Effector CD8-positive, alpha-beta T cell (primary cell): ENCODE measurements at regions not wholly inside any gene's neighbourhood (a gene's known extent, or its start where the extent isn't known, plus 50 kb on each side); places are given as distances from the start of the nearest gene placed in this dataset.

Source experiments
- DNase-seq: peaks from one replicate; lab custom pipeline; 2025; lab: John Stamatoyannopoulos, UW

- DNase-seq: no peak
Measured at GRCh38 chr5:61737301-61737963, 405.4 kb downstream of the ZSWIM6 start.

GRCh38 chr5:61737964-61738340, 405.9 kb downstream of the ZSWIM6 start:
- DNase-seq: no peak

GRCh38 chr5:61738446-61738845, 406.4 kb downstream of the ZSWIM6 start:
- no peak for DNase-seq

DNA sequence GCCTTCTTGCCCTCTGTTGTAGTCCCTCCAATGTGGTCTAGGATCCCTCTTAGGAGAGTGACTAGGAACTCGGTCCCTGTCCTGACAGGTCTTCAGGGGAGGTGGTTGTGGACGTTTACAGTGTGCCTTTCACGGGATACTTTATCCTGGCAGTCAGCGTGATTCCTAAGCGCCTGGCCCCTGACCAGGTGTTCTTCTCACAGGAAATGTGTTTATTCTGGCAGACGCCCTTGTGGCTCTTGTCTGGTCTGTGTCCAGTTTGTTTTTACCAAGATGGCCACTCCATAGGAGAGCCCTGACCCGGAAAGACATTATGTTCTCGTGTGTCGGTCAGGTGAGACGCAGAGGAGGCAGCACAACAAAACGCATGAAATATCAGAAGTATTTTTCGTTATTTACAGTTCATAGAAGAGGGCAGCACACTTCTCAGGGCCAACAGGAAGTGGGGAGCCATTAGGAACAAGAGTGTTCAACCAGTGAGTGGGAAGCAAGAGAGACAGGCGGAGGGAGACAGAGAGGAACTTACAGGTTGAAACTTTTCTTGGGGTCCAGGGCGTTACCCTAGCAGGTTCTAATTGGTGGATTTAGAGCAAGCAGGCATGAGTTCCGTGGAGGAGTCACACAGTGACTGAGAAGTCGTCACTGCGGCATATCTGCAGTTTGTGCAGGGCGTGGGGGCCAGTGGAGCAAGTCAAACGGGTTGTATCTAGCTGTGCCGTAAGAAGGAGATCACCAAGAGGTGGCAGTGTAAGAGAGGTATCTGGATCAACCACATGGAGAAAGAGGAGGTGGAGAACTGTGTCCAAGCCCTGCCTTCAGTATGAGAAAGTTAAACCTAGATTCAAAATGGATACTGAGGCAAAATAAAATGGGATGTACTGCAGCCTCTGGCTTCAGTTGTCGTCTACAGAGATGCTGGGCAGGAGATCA, 412.9 kb downstream of the ZSWIM6 start:
- no peak for DNase-seq

- no peak for DNase-seq
Measured at GRCh38 chr5:61746831-61747575, 414.9 kb downstream of the ZSWIM6 start.

GRCh38 chr5:61748121-61748520, 416.1 kb downstream of the ZSWIM6 start:
- no peak for DNase-seq

GRCh38 chr5:61748651-61749050, 416.6 kb downstream of the ZSWIM6 start:
- no peak for DNase-seq

GRCh38 chr5:61752588-61752987, 420.5 kb downstream of the ZSWIM6 start:
- no peak for DNase-seq

GRCh38 chr5:61754792-61755191, 422.7 kb downstream of the ZSWIM6 start:
- no peak for DNase-seq

GRCh38 chr5:61755726-61756222, 423.7 kb downstream of the ZSWIM6 start:
- DNase-seq: no peak

DNA sequence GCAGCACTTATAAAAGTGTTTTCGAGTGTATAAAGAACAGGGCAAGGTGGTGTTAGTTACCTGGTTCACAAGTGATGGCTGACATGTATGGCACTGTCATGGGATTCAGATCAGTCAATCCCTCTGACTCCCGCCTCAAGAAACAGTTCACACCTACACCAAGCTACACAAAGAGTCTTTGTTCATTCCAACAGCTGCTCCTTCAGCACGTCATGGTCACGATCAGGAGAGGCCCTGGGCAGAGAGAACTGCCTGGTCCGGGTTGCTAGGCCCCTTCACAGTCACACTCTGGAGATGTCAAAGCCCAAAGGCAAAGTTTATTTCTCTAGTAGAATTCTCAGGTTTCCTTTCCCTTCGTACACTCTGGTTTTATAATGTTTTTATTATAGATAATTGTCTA, 426.7 kb downstream of the ZSWIM6 start:
- no peak for DNase-seq

- no peak for DNase-seq
Measured at GRCh38 chr5:61765471-61765870, 433.4 kb downstream of the ZSWIM6 start.

DNA sequence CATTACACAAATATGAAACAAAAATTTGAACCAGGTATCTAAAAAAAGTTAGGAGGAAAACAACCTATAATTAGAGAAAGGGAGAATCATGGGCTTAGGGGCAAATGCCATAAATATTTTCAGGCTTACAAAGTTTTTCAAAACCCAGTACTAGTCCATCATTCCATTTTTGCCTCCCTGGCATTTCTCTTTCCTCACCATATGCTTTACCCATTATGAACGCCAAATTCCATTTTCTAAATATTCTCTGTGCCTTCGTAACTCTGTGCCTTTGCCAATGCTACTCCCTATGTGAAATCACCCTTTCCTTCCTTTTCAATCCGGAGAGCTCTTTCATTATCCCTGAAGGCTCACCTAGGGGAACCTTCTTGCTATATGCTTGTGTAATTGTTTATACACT, 434.1 kb downstream of the ZSWIM6 start:
- DNase-seq: no peak

GRCh38 chr5:61767231-61768080, 435.4 kb downstream of the ZSWIM6 start:
- DNase-seq: no peak

DNA sequence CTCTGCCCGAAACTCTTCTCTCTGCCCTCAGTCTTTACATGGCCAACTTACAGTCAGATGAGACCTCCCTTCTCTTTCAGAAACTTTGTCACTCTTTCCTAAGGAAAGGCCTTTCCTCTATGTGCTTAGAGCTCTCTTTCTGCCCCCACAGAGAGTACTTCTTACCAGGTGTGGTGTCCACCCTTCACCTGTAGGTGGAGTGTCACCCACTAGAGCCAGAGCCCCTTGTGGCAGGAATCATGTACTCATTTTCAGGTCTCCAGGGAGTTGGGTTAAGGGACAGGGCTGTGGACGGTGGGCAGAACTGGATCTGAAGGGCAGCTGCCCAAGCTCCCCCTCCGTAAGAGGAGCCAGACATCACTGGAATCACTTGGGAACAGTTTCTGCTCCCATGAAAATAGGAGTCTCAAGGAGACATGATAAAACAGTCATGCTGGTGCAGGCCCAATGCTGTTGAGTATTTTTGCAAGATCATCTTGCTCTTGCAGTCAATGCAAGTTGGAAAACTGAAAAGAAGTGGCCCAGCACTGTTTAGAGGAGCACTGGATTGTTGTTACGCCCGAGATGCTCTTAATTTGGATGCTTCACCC, 436.7 kb downstream of the ZSWIM6 start:
- DNase-seq: no peak

GRCh38 chr5:61771062-61771461, 439.0 kb downstream of the ZSWIM6 start:
- DNase-seq: no peak

GRCh38 chr5:61771808-61772207, 439.8 kb downstream of the ZSWIM6 start:
- DNase-seq: no peak

DNA sequence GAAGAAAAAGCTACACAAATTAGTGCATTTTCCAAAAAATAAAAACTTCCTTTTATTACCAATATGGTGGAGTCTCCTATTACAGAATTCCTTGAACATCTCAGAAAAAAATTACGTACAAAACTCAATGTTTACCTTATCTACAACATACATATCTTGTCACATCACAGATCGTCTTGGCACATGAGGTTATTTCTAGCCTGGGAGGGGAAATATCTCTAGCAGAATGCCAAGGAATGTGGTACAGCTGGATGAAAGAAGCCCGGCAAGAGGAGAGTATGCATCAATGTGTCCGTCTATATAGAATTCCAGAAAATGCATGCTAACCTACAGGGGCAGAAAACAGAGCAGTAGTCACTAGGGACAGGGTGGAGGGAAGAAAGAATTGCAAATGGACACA, 443.8 kb downstream of the ZSWIM6 start:
- DNase-seq: no peak

- DNase-seq: no peak
Measured at GRCh38 chr5:61777292-61777691, 445.2 kb downstream of the ZSWIM6 start.

- DNase-seq: no peak
Measured at GRCh38 chr5:61779743-61780142, 447.7 kb downstream of the ZSWIM6 start.

- DNase-seq: no peak
Measured at GRCh38 chr5:61783481-61783880, 451.4 kb downstream of the ZSWIM6 start.
